ENCODE measurements at regions not wholly inside any gene's neighbourhood (a gene's known extent, or its start where the extent isn't known, plus 50 kb on each side); places are given as distances from the start of the nearest gene placed in this dataset.

- TF ChIP-seq POLR2A (IDR thresholded peaks at IDR 0.05) (no peak), EP300 (IDR thresholded peaks at IDR 0.05) (no peak), CTCF (IDR thresholded peaks at IDR 0.05) (no peak)
Observed at GRCh38 chr6:103505155-103505518, 1354.6 kb downstream of the HACE1 start.

Data from tibial nerve (tissue), 4 donors.